Endothelial cell of umbilical vein (primary cell): ENCODE measurements at regions not wholly inside any gene's neighbourhood (a gene's known extent, or its start where the extent isn't known, plus 50 kb on each side); places are given as distances from the start of the nearest gene placed in this dataset.

Experiments used
- BruUV-seq: library from RNA; stranded (reverse); fragments of 400-500 nt; replicated peaks from 2 replicates; lab custom pipeline; 2021; lab: Mats Ljungman, UMichigan
- CTCF ChIA-PET: fragments of 300-600, 350-600 bp; sonication (Branson Sonifier 250); formaldehyde crosslinking; loops from one replicate; lab custom pipeline; 2021; ENCODE audit warnings: antibody characterized with exemption, inconsistent platforms; lab: Charles Lee
- POLR2A ChIA-PET: fragments of 300-600, 350-600 bp; sonication (Branson Sonifier 250); formaldehyde crosslinking; loops from one replicate; lab custom pipeline; 2021; ENCODE audit warnings: antibody characterized with exemption, inconsistent platforms; lab: Charles Lee
- DNase-seq: peaks from one replicate; pipeline ENCODE4 v3.0.0-alpha.2; 2011; ENCODE audit warnings: low read depth, low spot score
- FAIRE-seq: peaks from 2 replicates; lab custom pipeline; 2011; peaks lifted over from hg19 to GRCh38; lab: Jason Lieb, UNC
- H2AFZ ChIP-seq: 2 replicates; pipeline ENCODE4 v1.6.0; 2012; ENCODE audit warnings: low read depth, low read length, control low read depth, inconsistent platforms
- H3K27ac ChIP-seq: 2 replicates; pipeline ENCODE4 v1.5.1; 2011; ENCODE audit warnings: low read depth, mild to moderate bottlenecking, control low read depth, low read length, moderate library complexity; ENCODE audit not compliant: insufficient read depth
- H3K27me3 ChIP-seq, 2 experiments: 2 replicates each; pipeline versions ENCODE4 v1.6.0 to v1.6.1; 2011; ENCODE audit warnings: low read length in 2 of 2, mixed read lengths in 1 of 2; ENCODE audit not compliant: control insufficient read depth in 2 of 2, insufficient read depth in 2 of 2
- H3K36me3 ChIP-seq, 2 experiments: 2 replicates in 1 of 2; 3 replicates in 1 of 2; pipeline ENCODE4 v1.5.1; 2011; ENCODE audit warnings: low read length in 2 of 2, mild to moderate bottlenecking in 1 of 2, moderate library complexity in 1 of 2; ENCODE audit not compliant: control insufficient read depth in 2 of 2, insufficient read depth in 2 of 2; ENCODE audit errors: extremely low read depth in 1 of 2
- H3K4me1 ChIP-seq: 3 replicates; pipeline ENCODE4 v1.5.1; 2011; ENCODE audit warnings: mild to moderate bottlenecking, low read length; ENCODE audit not compliant: control insufficient read depth, insufficient read depth; ENCODE audit errors: extremely low read depth
- H3K4me2 ChIP-seq: 2 replicates; pipeline ENCODE4 v1.6.1; 2011; ENCODE audit warnings: low read length, control low read depth, mixed read lengths; ENCODE audit not compliant: insufficient read depth
- H3K4me3 ChIP-seq, 3 experiments: fragments of 200-600 bp in 1 of 3; sonication (generic), shearing (Covaris generic) in 1 of 3; replicated peaks in 1 of 3; 2 replicates each; pipeline ENCODE4 v1.5.1; 2011 to 2016; ENCODE audit warnings: control low read depth in 3 of 3, low read length in 3 of 3, mild to moderate bottlenecking in 2 of 3, inconsistent platforms in 1 of 3, low read depth in 1 of 3, moderate library complexity in 1 of 3; ENCODE audit not compliant: insufficient read depth in 1 of 3
- H3K79me2 ChIP-seq: 2 replicates; pipeline ENCODE4 v1.6.0; 2012; ENCODE audit warnings: low read length, inconsistent platforms; ENCODE audit not compliant: control insufficient read depth, insufficient read depth
- H3K9ac ChIP-seq: replicated peaks from 2 replicates; pipeline ENCODE3; 2011; ENCODE audit warnings: low read length, control low read depth; ENCODE audit not compliant: insufficient read depth; ENCODE audit errors: extremely low read depth
- H3K9me1 ChIP-seq: replicated peaks from 3 replicates; pipeline ENCODE4 v1.6.0; 2011; ENCODE audit warnings: mild to moderate bottlenecking, low read length; ENCODE audit not compliant: control insufficient read depth, insufficient read depth; ENCODE audit errors: extremely low read depth
- H3K9me3 ChIP-seq: replicated peaks from 2 replicates; pipeline ENCODE4 v1.5.1; 2012; ENCODE audit warnings: low read length, inconsistent platforms; ENCODE audit not compliant: control insufficient read depth, insufficient read depth
- H4K20me1 ChIP-seq: replicated peaks from 2 replicates; pipeline ENCODE3; 2011; ENCODE audit warnings: mild to moderate bottlenecking, low read length; ENCODE audit not compliant: control insufficient read depth, insufficient read depth; ENCODE audit errors: extremely low read depth
- CTCF ChIP-seq, 2 donors: IDR thresholded peaks; 1 replicate in 1 of 2; 2 replicates in 1 of 2; pipeline ENCODE4 v1.5.1; 2011; ENCODE audit warnings: low read length in 2 of 2, mild to moderate bottlenecking in 2 of 2, moderate library complexity in 2 of 2, control low read depth in 1 of 2, inconsistent platforms in 1 of 2, low read depth in 1 of 2; ENCODE audit not compliant: insufficient read depth in 1 of 2; ENCODE audit errors: extremely low read depth in 1 of 2
- FOS ChIP-seq: IDR thresholded peaks from 2 replicates; pipeline ENCODE4 v1.6.1; 2011; ENCODE audit warnings: mild to moderate bottlenecking, low read length, moderate library complexity, borderline replicate concordance; ENCODE audit not compliant: insufficient read depth
- MAX ChIP-seq: IDR thresholded peaks from 2 replicates; pipeline ENCODE4 v1.6.1; 2011; ENCODE audit not compliant: insufficient read depth, insufficient read length
- POLR2A ChIP-seq: IDR thresholded peaks from 2 replicates; pipeline ENCODE4 v1.6.1; 2012; ENCODE audit warnings: low read depth, mild to moderate bottlenecking, control low read depth, low read length
- POLR2AphosphoS5 ChIP-seq: IDR thresholded peaks from 2 replicates; pipeline ENCODE4 v1.6.1; 2012; ENCODE audit warnings: low read depth, mild to moderate bottlenecking, control low read depth, low read length, moderate library complexity; ENCODE audit not compliant: insufficient read depth
- dilution Hi-C: fragments of 300-500 bp; cut with MboI; formaldehyde crosslinking; loops from one replicate; pipeline ENCODE4 v1.15.0; 2019; ENCODE audit warnings: low sequenced_read_pairs; ENCODE audit not compliant: extremely low pct_ligation_motif_present
- intact Hi-C: fragments of 100-400 bp; cut with micrococcal nuclease; formaldehyde crosslinking; loops from one replicate; pipeline ENCODE4 v1.10.0; 2022

GRCh38 chr12:92570056-92570753 is 132.6 kb upstream of the PLEKHG7 start:
- intact Hi-C loops, result loop anchor here (1.0 to 10.0 kb wide), 12 partner anchors 31 to 1208 kb away; no protein-coding TSS in a partner anchor
- H3K4me2 ChIP-seq, result no peak overlapping the region
- no peak overlapping the region for H3K9ac ChIP-seq
- TF ChIP-seq MAX, result no peak
- TF ChIP-seq FOS, result no peak
- no peak for TF ChIP-seq POLR2AphosphoS5
- no peak for TF ChIP-seq POLR2A
- TF ChIP-seq CTCF (IDR thresholded peaks at IDR 0.05; ENCODE audit: extremely low read depth in 1 of 2, insufficient read depth in 1 of 2, low read depth in 1 of 2, low read length in 2 of 2), result peak; percentile 43 to 45
- POLR2A ChIA-PET, result interaction anchor here (0.7 to 4.7 kb wide), 2 partner anchors 425 to 1187 kb away, joined by 3 to 22 read pairs; partner anchors contain the start of gene BTG1
- H3K27me3 ChIP-seq, result no peaks in the 10 kb centered on the region
- no peaks in the 10 kb centered on the region for H3K79me2 ChIP-seq
- DNase-seq (peak; percentile 87), FAIRE-seq (peak; percentile 77)
- CTCF ChIA-PET, result interaction anchor here (0.5 to 4.2 kb wide), 25 partner anchors 9 to 1532 kb away, joined by 3 to 86 read pairs (median 4); partner anchors contain the start of gene BTG1
- H3K9me3 ChIP-seq, result no peaks in the 10 kb centered on the region
- no peaks in the 10 kb centered on the region for H4K20me1 ChIP-seq
- H3K4me3 ChIP-seq, result no peak overlapping the region
- no peaks in the 10 kb centered on the region for H3K4me1 ChIP-seq
- H3K9me1 ChIP-seq, result no peaks in the 10 kb centered on the region
- H3K27ac ChIP-seq, result no peak overlapping the region
- no peak overlapping the region for H2AFZ ChIP-seq
- no peaks in the 10 kb centered on the region for H3K36me3 ChIP-seq
- dilution Hi-C loops, result no loop called here
- no TSS peak for BruUV-seq
